ENCODE measurements at regions not wholly inside any gene's neighbourhood (a gene's known extent, or its start where the extent isn't known, plus 50 kb on each side); places are given as distances from the start of the nearest gene placed in this dataset.

DNA sequence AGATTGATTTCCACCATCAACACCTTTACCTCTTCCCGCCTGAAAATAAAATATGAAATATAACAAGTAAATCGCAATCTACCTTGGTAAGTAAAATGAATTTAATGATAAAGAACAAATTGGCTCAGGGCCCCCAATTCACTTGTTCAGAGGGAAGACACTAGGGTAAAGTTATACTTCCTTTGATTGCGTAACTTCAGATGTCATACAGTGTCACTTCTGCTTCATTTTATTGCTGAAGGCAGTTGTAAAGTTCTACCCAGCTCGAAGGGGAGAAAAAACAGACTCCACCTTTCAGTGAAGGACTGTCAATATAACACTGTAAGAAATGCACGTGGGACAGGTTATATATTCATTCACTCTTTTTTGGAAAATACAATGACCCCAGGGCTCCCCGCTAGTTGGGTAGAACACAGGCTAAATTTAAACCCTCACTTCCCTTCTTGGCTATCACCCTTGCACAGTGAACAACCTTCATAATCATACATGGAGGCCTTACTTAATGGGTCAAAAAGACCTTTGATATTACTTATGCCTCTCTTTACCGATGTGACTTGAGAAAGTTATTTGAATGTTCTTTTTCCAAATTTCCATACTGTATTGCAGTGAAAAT is 848.8 kb downstream of the MAT2B start:
- Histone ChIP-seq H3K4me1 (ENCODE audit: control insufficient read depth in 5 of 5, insufficient read depth in 5 of 5, low read length in 5 of 5) (peaks cover 0 to 32% (median 11%) of the 10 kb centered on the region in 5 donors), H3K9me3 (ENCODE audit: control insufficient read depth in 5 of 5, low read length in 5 of 5) (no peaks in the 10 kb centered on the region), H3K27me3 (ENCODE audit: control insufficient read depth in 5 of 5, insufficient read depth in 4 of 5, low read length in 5 of 5) (no peaks in the 10 kb centered on the region), H3K9ac (ENCODE audit: low read length in 5 of 5) (no peak overlapping the region), H3K4me3 (ENCODE audit: low read depth in 1 of 5, low read length in 5 of 5) (no peak overlapping the region), H3K36me3 (ENCODE audit: control insufficient read depth in 5 of 5, insufficient read depth in 5 of 5, low read length in 5 of 5) (no peaks in the 10 kb centered on the region), H3K27ac (ENCODE audit: low read depth, low read length) (no peak overlapping the region)

DNA sequence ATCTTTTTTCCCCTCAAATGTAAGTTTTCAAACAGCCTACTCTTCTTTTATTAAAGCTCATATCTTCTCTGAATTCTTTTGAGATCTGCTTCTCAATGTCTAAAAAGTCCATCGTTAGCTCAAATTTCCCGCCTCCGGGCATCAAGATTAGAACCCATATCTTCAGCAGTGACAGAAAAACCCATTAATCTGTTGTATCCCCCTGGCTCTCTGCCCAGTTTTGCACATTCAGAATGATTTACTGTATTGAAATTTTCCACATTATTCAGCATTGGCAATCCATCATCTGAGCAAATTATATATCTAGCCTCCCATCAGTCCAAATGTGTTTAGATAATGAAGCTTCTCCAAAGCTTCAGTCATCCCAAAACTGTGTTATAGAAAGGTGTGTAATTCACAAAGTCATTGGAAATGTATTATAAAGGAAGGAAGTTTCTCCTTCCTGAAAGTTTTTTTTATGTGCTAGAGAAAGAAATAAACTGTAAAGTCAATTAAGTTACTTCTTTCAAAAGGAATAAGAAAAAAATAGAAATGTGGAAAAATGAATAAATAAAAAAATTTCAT is 849.9 kb downstream of the MAT2B start:
- H3K4me3 ChIP-seq (ENCODE audit: low read depth in 1 of 5, low read length in 5 of 5) = no peak overlapping the region
- H3K27ac ChIP-seq (ENCODE audit: low read depth, low read length) = no peak overlapping the region
- H3K9me3 ChIP-seq (ENCODE audit: control insufficient read depth in 5 of 5, low read length in 5 of 5) = no peaks in the 10 kb centered on the region
- no peak overlapping the region for H3K9ac ChIP-seq (ENCODE audit: low read length in 5 of 5)
- no peaks in the 10 kb centered on the region for H3K36me3 ChIP-seq (ENCODE audit: control insufficient read depth in 5 of 5, insufficient read depth in 5 of 5, low read length in 5 of 5)
- no peaks in the 10 kb centered on the region for H3K27me3 ChIP-seq (ENCODE audit: control insufficient read depth in 5 of 5, insufficient read depth in 4 of 5, low read length in 5 of 5)
- peaks cover 0 to 31% (median 10%) of the 10 kb centered on the region in 5 donors for H3K4me1 ChIP-seq (ENCODE audit: control insufficient read depth in 5 of 5, insufficient read depth in 5 of 5, low read length in 5 of 5)

DNA sequence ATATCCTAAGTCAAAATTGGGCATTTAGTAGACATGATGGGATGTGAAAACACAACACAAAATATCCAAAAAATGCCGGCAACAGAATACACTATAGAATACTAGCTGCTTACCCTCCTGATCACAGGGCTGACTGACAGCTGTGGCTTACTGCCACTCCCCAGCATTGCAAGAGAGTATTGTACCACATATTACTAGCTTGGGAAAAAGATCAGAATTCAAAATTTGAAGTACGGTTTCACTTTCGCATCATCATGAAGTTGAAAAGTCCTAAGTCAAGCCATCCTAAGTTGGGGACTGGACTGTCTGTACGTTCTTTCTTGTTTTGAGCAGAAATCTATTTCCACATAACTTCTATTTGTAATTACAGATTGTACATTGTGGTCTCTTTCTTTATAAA is 851.4 kb downstream of the MAT2B start:
- Histone ChIP-seq H3K27ac (ENCODE audit: low read depth, low read length) (no peak overlapping the region), H3K36me3 (ENCODE audit: control insufficient read depth in 5 of 5, insufficient read depth in 5 of 5, low read length in 5 of 5) (no peaks in the 10 kb centered on the region), H3K27me3 (ENCODE audit: control insufficient read depth in 5 of 5, insufficient read depth in 4 of 5, low read length in 5 of 5) (no peaks in the 10 kb centered on the region), H3K4me3 (ENCODE audit: low read depth in 1 of 5, low read length in 5 of 5) (no peak overlapping the region), H3K9me3 (ENCODE audit: control insufficient read depth in 5 of 5, low read length in 5 of 5) (no peaks in the 10 kb centered on the region), H3K9ac (ENCODE audit: low read length in 5 of 5) (no peak overlapping the region), H3K4me1 (ENCODE audit: control insufficient read depth in 5 of 5, insufficient read depth in 5 of 5, low read length in 5 of 5) (peaks cover 0 to 23% (median 10%) of the 10 kb centered on the region in 5 donors)

DNA sequence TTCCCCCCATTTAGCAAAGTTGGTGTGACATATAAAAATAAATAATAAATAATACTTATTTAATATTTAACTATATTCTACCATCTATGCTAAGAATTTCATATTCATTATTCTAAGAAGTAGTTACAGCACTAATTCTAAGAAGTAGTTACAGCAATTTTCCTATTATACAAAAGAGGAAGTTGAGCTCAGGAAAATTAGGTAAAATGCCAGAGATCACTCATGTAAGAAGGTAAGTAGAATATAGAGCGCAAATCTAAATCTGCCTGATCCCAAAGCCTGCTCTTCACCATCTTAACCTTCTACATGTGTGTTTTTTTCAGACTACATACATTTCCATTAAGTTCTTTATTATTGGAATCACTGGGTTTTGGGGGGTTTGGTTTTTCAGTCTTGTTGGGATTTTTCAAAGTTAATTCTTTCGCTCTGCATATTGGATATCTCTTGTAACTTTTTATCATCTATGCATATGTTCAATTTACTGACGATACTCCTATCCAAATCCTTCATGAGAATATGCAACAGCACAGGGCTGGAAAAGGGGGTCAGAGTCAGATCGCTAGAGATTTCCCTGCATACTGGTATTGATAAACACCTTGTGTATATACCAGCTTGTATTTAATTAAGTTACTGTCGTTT is 852.1 kb downstream of the MAT2B start:
- Histone ChIP-seq H3K36me3 (ENCODE audit: control insufficient read depth in 5 of 5, insufficient read depth in 5 of 5, low read length in 5 of 5) (no peaks in the 10 kb centered on the region), H3K4me3 (ENCODE audit: low read depth in 1 of 5, low read length in 5 of 5) (no peak overlapping the region), H3K9me3 (ENCODE audit: control insufficient read depth in 5 of 5, low read length in 5 of 5) (no peaks in the 10 kb centered on the region), H3K9ac (ENCODE audit: low read length in 5 of 5) (no peak overlapping the region), H3K27me3 (ENCODE audit: control insufficient read depth in 5 of 5, insufficient read depth in 4 of 5, low read length in 5 of 5) (no peaks in the 10 kb centered on the region), H3K4me1 (ENCODE audit: control insufficient read depth in 5 of 5, insufficient read depth in 5 of 5, low read length in 5 of 5) (peaks cover 0 to 20% (median 8%) of the 10 kb centered on the region in 5 donors), H3K27ac (ENCODE audit: low read depth, low read length) (no peak overlapping the region)

DNA sequence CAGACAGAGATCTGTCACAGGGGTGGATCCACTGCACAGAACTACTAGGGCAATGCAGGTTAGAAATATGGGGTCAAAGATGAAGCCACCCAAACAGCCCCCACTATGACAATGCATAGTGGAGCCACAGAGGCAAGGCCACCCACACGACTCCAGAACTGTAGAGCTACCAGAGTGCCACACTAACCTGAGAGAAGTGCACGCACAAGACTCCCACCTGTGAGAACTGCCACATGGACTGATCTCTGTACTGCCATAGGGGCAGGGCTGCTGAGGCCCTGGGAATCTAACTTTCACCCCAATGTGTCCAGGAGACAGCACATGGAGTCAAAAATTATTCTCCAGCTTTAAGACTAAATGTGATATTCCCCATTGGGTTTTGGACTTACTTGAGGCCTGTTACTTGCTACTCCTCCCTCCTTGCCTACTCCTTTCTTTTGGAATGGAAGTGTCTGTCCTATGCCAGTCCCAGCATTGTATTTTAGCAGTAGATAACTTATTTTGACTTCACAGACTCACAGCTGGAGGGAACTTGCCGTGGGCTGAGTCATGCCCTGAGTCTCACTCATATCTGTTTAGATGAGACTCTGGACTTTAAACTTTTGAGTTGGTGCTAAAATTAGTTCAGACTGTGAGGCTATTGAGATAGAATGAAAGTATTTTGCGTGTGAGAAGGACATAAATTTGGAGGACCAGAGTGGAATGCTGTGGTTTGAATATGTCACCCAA is 853.3 kb downstream of the MAT2B start:
- Histone ChIP-seq H3K27me3 (ENCODE audit: control insufficient read depth in 5 of 5, insufficient read depth in 4 of 5, low read length in 5 of 5) (no peaks in the 10 kb centered on the region), H3K27ac (ENCODE audit: low read depth, low read length) (no peak overlapping the region), H3K9ac (ENCODE audit: low read length in 5 of 5) (no peak overlapping the region), H3K36me3 (ENCODE audit: control insufficient read depth in 5 of 5, insufficient read depth in 5 of 5, low read length in 5 of 5) (no peaks in the 10 kb centered on the region), H3K4me1 (ENCODE audit: control insufficient read depth in 5 of 5, insufficient read depth in 5 of 5, low read length in 5 of 5) (peaks cover 0 to 8% (median 4%) of the 10 kb centered on the region in 5 donors), H3K4me3 (ENCODE audit: low read depth in 1 of 5, low read length in 5 of 5) (no peak overlapping the region), H3K9me3 (ENCODE audit: control insufficient read depth in 5 of 5, low read length in 5 of 5) (no peaks in the 10 kb centered on the region)

DNA sequence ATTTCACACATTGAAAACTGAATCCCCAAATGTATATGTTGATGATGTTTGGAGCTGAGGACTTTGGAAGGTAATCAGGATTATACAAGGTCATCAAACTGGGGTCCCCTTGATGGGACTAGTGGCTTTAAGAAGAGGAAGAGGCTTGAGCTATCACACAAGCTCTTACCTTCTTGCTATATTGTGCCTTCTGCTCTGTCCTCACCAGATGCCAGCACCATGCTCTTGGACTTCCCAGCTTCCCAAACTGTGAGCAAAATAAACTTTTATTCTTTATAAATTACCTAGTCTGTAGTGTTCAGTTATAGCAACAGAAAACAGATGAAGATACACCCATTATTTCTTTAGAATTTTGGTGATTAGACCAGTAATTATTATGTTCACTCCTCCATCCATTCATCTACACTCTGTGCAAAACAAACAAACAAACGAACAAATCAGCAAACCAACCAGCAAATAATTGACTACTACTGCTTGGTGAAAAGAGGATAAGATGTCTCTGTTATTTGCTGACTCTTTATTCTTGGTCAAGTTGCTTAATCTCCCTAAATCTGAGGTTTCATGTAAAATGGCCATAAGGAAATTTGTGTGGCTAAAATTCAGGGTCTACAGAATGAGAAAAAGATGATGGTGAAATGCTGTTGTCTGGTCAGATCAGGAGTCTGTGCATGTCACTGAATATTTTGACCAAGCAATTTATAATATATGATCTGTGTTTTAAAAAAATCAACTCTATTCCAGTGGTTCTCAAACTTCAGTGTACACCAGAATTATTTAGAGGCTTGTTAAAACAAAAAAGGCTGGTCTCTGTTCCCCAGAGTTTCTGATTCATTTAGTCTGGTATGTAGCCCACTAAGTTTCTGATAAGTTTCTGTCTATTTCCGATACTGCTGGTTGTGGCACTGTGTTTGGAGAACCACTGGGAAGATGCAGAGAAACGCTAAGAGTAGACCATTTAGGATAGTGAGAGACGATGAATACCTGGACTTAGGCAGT is 854.1 kb downstream of the MAT2B start:
- Histone ChIP-seq H3K4me1 (ENCODE audit: control insufficient read depth in 5 of 5, insufficient read depth in 5 of 5, low read length in 5 of 5) (no peaks in the 10 kb centered on the region), H3K27me3 (ENCODE audit: control insufficient read depth in 5 of 5, insufficient read depth in 4 of 5, low read length in 5 of 5) (no peaks in the 10 kb centered on the region), H3K9me3 (ENCODE audit: control insufficient read depth in 5 of 5, low read length in 5 of 5) (no peaks in the 10 kb centered on the region), H3K4me3 (ENCODE audit: low read depth in 1 of 5, low read length in 5 of 5) (no peak overlapping the region), H3K27ac (ENCODE audit: low read depth, low read length) (no peak overlapping the region), H3K36me3 (ENCODE audit: control insufficient read depth in 5 of 5, insufficient read depth in 5 of 5, low read length in 5 of 5) (no peaks in the 10 kb centered on the region), H3K9ac (ENCODE audit: low read length in 5 of 5) (no peak overlapping the region)

DNA sequence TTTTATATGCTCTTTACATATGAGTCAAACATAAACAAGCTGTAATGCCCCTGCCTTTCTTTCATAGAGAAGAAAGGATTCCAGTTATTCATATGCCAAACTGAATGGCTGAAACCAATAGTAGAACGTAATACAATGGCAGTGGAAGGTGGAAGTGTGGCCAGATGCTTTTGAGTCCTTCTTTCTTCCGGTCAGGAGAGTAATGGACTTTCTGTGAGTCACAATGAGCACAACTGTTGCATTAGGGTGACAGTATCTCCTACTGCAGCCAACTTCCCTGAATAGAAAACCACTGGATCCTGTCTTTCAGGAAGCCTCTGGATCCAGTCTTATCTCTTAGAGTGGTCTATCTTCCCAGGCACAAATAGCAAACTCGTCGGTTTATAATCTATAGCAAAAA is 855.2 kb downstream of the MAT2B start:
- Histone ChIP-seq H3K9me3 (ENCODE audit: control insufficient read depth in 5 of 5, low read length in 5 of 5) (no peaks in the 10 kb centered on the region), H3K4me3 (ENCODE audit: low read depth in 1 of 5, low read length in 5 of 5) (no peak overlapping the region), H3K9ac (ENCODE audit: low read length in 5 of 5) (no peak overlapping the region), H3K36me3 (ENCODE audit: control insufficient read depth in 5 of 5, insufficient read depth in 5 of 5, low read length in 5 of 5) (no peaks in the 10 kb centered on the region), H3K4me1 (ENCODE audit: control insufficient read depth in 5 of 5, insufficient read depth in 5 of 5, low read length in 5 of 5) (no peaks in the 10 kb centered on the region), H3K27me3 (ENCODE audit: control insufficient read depth in 5 of 5, insufficient read depth in 4 of 5, low read length in 5 of 5) (no peaks in the 10 kb centered on the region), H3K27ac (ENCODE audit: low read depth, low read length) (no peak overlapping the region)

DNA sequence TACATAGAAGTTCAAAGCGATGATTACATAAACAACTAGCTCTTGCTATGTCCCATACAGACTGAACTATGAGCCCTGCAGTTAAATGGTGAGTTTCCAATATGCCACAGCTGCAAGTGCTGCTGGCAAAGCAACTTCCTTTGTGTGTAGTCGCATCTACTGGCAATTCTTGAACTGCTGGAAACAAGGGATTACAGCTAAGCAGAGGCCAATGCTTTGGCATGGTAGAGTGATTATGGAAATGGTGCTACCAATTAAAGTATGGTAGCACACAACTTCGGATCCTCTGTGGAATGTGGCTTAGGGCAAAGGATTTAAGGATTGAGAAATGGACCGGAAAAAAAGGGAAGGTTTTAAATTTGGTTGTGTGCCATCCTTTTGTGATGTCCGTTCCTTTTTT is 856.6 kb downstream of the MAT2B start:
- Histone ChIP-seq H3K9ac (ENCODE audit: low read length in 5 of 5) (no peak overlapping the region), H3K9me3 (ENCODE audit: control insufficient read depth in 5 of 5, low read length in 5 of 5) (no peaks in the 10 kb centered on the region), H3K27me3 (ENCODE audit: control insufficient read depth in 5 of 5, insufficient read depth in 4 of 5, low read length in 5 of 5) (no peaks in the 10 kb centered on the region), H3K27ac (ENCODE audit: low read depth, low read length) (no peak overlapping the region), H3K4me1 (ENCODE audit: control insufficient read depth in 5 of 5, insufficient read depth in 5 of 5, low read length in 5 of 5) (no peaks in the 10 kb centered on the region), H3K4me3 (ENCODE audit: low read depth in 1 of 5, low read length in 5 of 5) (no peak overlapping the region), H3K36me3 (ENCODE audit: control insufficient read depth in 5 of 5, insufficient read depth in 5 of 5, low read length in 5 of 5) (no peaks in the 10 kb centered on the region)

DNA sequence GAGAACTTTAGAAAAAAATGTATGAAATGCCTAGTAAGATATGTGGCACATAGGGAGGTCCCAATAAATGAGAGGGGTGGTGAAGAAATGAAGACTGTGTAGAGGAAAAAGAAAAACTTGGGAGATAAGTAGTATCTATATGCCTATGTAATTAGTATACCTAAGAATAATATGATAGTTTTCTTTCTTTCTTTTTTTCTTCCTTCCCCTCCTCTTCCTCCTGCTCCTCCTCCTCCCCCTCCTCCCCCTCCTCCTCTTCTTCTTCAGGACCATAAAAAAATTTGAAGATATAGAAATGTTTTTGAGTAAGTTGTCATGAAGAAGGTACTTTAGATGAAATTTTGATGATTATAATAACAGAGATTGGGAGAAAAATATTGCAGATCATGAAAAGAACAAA is 857.4 kb downstream of the MAT2B start:
- no peaks in the 10 kb centered on the region for H3K4me1 ChIP-seq (ENCODE audit: control insufficient read depth in 5 of 5, insufficient read depth in 5 of 5, low read length in 5 of 5)
- no peaks in the 10 kb centered on the region for H3K9me3 ChIP-seq (ENCODE audit: control insufficient read depth in 5 of 5, low read length in 5 of 5)
- no peak overlapping the region for H3K27ac ChIP-seq (ENCODE audit: low read depth, low read length)
- H3K27me3 ChIP-seq (ENCODE audit: control insufficient read depth in 5 of 5, insufficient read depth in 4 of 5, low read length in 5 of 5) = no peaks in the 10 kb centered on the region
- H3K4me3 ChIP-seq (ENCODE audit: low read depth in 1 of 5, low read length in 5 of 5) = no peak overlapping the region
- H3K36me3 ChIP-seq (ENCODE audit: control insufficient read depth in 5 of 5, insufficient read depth in 5 of 5, low read length in 5 of 5) = no peaks in the 10 kb centered on the region
- no peak overlapping the region for H3K9ac ChIP-seq (ENCODE audit: low read length in 5 of 5)

All from subcutaneous abdominal adipose tissue (tissue), 5 donors.